BLaER1 (cell line): ENCODE measurements at regions not wholly inside any gene's neighbourhood (a gene's known extent, or its start where the extent isn't known, plus 50 kb on each side); places are given as distances from the start of the nearest gene placed in this dataset.

Experiments used
- H3K27ac ChIP-seq: shearing (Covaris generic); formaldehyde crosslinking; 2 replicates; pipeline ENCODE4 v1.8.1; 2022
- H3K27me3 ChIP-seq: shearing (Covaris generic); formaldehyde crosslinking; 2 replicates; pipeline ENCODE4 v1.8.1; 2022
- H3K36me3 ChIP-seq: shearing (Covaris generic); formaldehyde crosslinking; 2 replicates; pipeline ENCODE4 v1.8.1; 2022
- H3K4me1 ChIP-seq: shearing (Covaris generic); formaldehyde crosslinking; 2 replicates; pipeline ENCODE4 v1.8.1; 2022
- H3K4me2 ChIP-seq: shearing (Covaris generic); formaldehyde crosslinking; 2 replicates; pipeline ENCODE4 v1.8.1; 2022
- H3K4me3 ChIP-seq: shearing (Covaris generic); formaldehyde crosslinking; 2 replicates; pipeline ENCODE4 v1.8.1; 2022
- H3K9ac ChIP-seq: shearing (Covaris generic); formaldehyde crosslinking; 2 replicates; pipeline ENCODE4 v1.8.1; 2022
- H3K9me3 ChIP-seq: shearing (Covaris generic); formaldehyde crosslinking; 2 replicates; pipeline ENCODE4 v1.8.1; 2022
- H4K20me1 ChIP-seq: shearing (Covaris generic); formaldehyde crosslinking; 2 replicates; pipeline ENCODE4 v1.8.1; 2022
- Cebpa-rat ChIP-seq: shearing (Covaris generic); IDR thresholded peaks from 2 replicates; pipeline ENCODE4 v1.8.1; 2022

DNA sequence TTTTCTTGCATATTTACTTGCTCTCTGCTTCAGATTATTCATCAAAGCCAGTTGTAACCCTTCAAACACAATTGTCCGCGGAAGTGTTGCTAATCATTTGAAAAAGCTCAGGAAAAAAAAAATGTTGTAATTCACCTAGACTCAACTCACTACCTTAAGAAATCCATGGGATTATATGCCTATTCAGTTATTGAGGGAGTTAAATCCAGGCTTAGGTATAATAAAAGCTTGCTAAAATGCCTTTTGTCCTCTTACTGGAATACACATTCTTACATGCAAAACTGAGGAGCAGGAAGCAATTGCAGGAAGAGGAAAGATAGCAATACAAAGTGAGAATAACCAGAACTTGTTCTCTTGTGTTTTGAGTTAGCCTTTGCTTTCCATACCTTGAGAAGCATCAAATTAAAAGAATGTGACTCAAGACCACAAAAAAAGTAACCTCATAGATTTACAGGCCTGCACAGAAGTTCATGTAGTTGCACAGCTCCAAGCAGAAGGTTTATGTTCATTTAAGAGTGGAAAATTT is 91.4 kb upstream of the FAM241A start:
- Histone ChIP-seq H3K4me1 (no peaks in the 10 kb centered on the region), H4K20me1 (no peaks in the 10 kb centered on the region; the same call in 1 of the 2 replicates), H3K9me3 (no peaks in the 10 kb centered on the region), H3K27me3 (no peaks in the 10 kb centered on the region), H3K27ac (no peak overlapping the region), H3K9ac (no peak overlapping the region), H3K36me3 (no peaks in the 10 kb centered on the region), H3K4me3 (no peak overlapping the region), H3K4me2 (no peak overlapping the region)
- TF ChIP-seq Cebpa-rat: no peak

DNA sequence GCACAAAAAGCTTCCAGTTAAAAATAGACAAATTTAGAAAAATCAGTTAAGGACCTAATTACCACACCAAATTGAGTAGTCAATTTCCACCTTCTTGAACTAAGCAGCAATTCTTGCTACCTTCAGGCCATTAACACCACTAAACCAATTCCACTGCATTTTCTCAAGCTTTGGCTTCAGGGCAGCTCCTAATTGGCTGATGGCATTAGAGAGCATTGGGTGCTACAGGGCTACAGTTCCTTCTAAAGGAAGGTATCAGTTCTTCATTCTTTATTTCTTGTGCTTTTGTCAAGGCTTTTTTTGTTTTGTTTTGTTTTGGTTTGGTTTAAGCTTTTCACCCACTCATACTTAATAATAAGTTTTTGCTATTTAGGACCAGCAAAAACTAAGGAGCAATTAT is 90.2 kb upstream of the FAM241A start:
- TF ChIP-seq Cebpa-rat: no peak
- H3K36me3 ChIP-seq: no peaks in the 10 kb centered on the region
- H3K4me1 ChIP-seq: no peaks in the 10 kb centered on the region
- H3K9ac ChIP-seq: no peak overlapping the region
- no peaks in the 10 kb centered on the region for H3K27me3 ChIP-seq
- no peak overlapping the region for H3K4me3 ChIP-seq
- H3K9me3 ChIP-seq: no peaks in the 10 kb centered on the region
- H4K20me1 ChIP-seq: no peaks in the 10 kb centered on the region; the same call in 1 of the 2 replicates
- H3K27ac ChIP-seq: no peak overlapping the region
- no peak overlapping the region for H3K4me2 ChIP-seq

- Histone ChIP-seq H3K27ac (no peak overlapping the region), H3K9me3 (no peaks in the 10 kb centered on the region), H3K27me3 (no peaks in the 10 kb centered on the region), H3K36me3 (no peaks in the 10 kb centered on the region), H3K4me2 (no peak overlapping the region), H3K9ac (no peak overlapping the region), H3K4me3 (no peak overlapping the region), H4K20me1 (peaks cover 7% of the 10 kb centered on the region; the same call in 1 of the 2 replicates), H3K4me1 (no peaks in the 10 kb centered on the region)
- TF ChIP-seq Cebpa-rat: no peak
Observed at GRCh38 chr4:112057470-112057869, 87.8 kb upstream of the FAM241A start.

DNA sequence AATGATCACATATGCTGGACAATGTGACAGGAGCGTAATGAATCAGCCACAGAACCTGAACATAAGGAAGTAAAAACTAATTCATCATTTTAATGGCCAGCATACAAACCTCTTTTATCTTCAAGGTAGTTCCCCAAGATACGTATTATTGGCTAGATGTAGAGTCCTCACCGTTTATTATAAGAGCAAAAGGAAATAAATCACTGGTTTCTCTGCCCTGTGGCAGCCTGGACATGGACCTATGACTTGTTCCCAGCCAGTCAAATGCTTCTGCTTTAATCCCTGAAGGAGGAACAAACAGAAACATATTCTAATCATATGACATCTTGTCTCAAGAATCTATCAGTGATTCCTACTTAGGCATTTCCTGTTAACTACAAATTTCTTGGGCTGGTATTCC is 86.8 kb upstream of the FAM241A start:
- H3K9ac ChIP-seq: no peak overlapping the region
- H3K4me2 ChIP-seq: no peak overlapping the region
- no peak for TF ChIP-seq Cebpa-rat
- H4K20me1 ChIP-seq: peaks cover 7% of the 10 kb centered on the region; the same call in 1 of the 2 replicates
- no peak overlapping the region for H3K27ac ChIP-seq
- no peak overlapping the region for H3K4me3 ChIP-seq
- no peaks in the 10 kb centered on the region for H3K27me3 ChIP-seq
- H3K4me1 ChIP-seq: no peaks in the 10 kb centered on the region
- H3K9me3 ChIP-seq: no peaks in the 10 kb centered on the region
- H3K36me3 ChIP-seq: no peaks in the 10 kb centered on the region

- Histone ChIP-seq H3K27ac (no peak overlapping the region), H3K9ac (no peak overlapping the region), H3K36me3 (no peaks in the 10 kb centered on the region), H3K27me3 (no peaks in the 10 kb centered on the region), H3K4me1 (no peaks in the 10 kb centered on the region), H3K4me3 (no peak overlapping the region), H3K9me3 (no peaks in the 10 kb centered on the region), H3K4me2 (no peak overlapping the region), H4K20me1 (peaks cover 7% of the 10 kb centered on the region; the same call in 1 of the 2 replicates)
- TF ChIP-seq Cebpa-rat: no peak
Observed at GRCh38 chr4:112060212-112060611, 85.0 kb upstream of the FAM241A start.

DNA sequence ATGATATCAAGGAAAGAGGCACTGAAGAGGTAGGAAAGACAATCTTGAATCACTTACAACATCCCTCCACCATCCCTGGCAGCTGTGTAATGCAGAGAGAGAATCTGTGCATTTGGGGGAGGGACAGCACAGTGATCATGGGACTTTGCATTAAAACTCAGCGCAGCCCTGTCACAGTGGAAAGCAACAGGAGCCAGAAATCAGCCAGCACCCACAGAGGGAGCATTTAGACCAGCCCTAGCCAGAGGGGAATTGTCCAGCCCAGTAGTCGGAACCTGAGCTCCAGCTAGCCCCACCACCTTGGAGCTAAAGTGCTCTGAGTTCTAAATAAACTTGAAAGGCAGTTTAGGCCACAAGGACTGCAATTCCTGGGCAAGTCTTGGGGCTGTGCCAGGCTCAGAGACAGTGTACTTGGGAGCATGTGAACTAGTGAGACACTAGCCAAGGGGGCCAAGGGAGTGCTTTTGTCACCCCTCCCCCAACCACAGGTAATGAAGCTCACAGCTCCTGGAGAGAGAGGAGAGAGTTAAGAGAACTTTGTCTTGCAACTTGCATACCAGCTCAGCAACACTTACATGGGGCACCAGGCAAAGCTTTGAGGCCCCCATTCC is 83.9 kb upstream of the FAM241A start:
- H3K9ac ChIP-seq: no peak overlapping the region

DNA sequence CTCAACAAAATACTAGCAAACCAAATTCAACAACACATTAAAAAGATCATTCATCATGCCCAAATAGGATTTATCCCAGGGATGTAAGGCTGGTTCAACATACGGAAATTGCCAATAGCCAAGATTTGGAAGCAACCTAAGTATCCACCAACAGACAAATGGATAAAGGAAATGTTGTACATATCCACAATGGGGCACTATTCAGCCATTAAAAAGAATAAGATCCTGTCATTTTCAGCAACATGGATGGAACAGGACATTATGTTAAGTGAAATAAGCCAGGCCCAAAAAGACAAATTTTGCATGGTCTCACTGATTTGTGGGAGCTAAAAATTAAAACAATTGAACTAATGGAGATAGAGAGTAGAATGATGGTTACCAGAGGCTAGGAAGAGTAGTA is 82.0 kb upstream of the FAM241A start:
- no peak overlapping the region for H3K4me2 ChIP-seq
- H4K20me1 ChIP-seq: peaks cover 7% of the 10 kb centered on the region; the same call in 1 of the 2 replicates
- H3K9me3 ChIP-seq: no peaks in the 10 kb centered on the region
- H3K4me3 ChIP-seq: no peak overlapping the region
- H3K27me3 ChIP-seq: no peaks in the 10 kb centered on the region
- TF ChIP-seq Cebpa-rat: no peak
- H3K4me1 ChIP-seq: no peaks in the 10 kb centered on the region
- no peak overlapping the region for H3K9ac ChIP-seq
- H3K27ac ChIP-seq: no peak overlapping the region
- no peaks in the 10 kb centered on the region for H3K36me3 ChIP-seq

More for the DNA sequence above, 83.9 kb upstream of the FAM241A start:
- Histone ChIP-seq H3K36me3 (no peaks in the 10 kb centered on the region), H3K9me3 (no peaks in the 10 kb centered on the region), H3K4me2 (no peak overlapping the region), H3K27ac (no peak overlapping the region), H3K4me3 (no peak overlapping the region), H4K20me1 (peaks cover 7% of the 10 kb centered on the region; the same call in 1 of the 2 replicates), H3K4me1 (no peaks in the 10 kb centered on the region), H3K27me3 (no peaks in the 10 kb centered on the region)
- TF ChIP-seq Cebpa-rat: no peak

GRCh38 chr4:112069110-112069509 is 76.1 kb upstream of the FAM241A start:
- no peaks in the 10 kb centered on the region for H3K36me3 ChIP-seq
- TF ChIP-seq Cebpa-rat: no peak
- H3K9me3 ChIP-seq: peaks cover 8% of the 10 kb centered on the region
- H3K4me3 ChIP-seq: no peak overlapping the region
- no peaks in the 10 kb centered on the region for H3K27me3 ChIP-seq
- no peaks in the 10 kb centered on the region; the same call in 1 of the 2 replicates for H4K20me1 ChIP-seq
- H3K9ac ChIP-seq: no peak overlapping the region
- no peaks in the 10 kb centered on the region for H3K4me1 ChIP-seq
- H3K4me2 ChIP-seq: no peak overlapping the region
- H3K27ac ChIP-seq: no peak overlapping the region

DNA sequence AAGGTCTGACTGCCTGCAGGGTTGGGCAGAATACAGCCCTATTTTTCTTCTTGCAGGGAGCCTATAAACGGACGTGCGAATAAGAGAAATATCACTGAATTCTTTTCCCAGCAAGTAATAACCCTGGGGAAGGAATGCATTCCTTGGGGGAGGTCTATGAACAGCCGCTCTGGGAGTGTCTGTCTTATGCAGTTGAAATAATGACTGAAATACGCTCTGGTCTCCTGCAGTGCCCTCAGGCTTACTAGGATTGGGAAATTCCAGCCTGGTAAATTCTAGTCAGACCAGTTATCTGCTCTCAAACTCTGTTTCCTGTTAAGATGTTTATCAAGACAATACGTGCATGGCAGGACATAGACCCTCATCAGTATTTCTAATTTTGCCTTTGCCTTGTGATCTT is 72.1 kb upstream of the FAM241A start:
- no peak overlapping the region for H3K4me3 ChIP-seq
- H3K27ac ChIP-seq: no peak overlapping the region
- no peak for TF ChIP-seq Cebpa-rat
- H3K36me3 ChIP-seq: no peaks in the 10 kb centered on the region
- no peak overlapping the region for H3K9ac ChIP-seq
- peaks cover 8% of the 10 kb centered on the region for H3K9me3 ChIP-seq
- no peaks in the 10 kb centered on the region for H3K27me3 ChIP-seq
- no peak overlapping the region for H3K4me2 ChIP-seq
- no peaks in the 10 kb centered on the region for H4K20me1 ChIP-seq
- no peaks in the 10 kb centered on the region for H3K4me1 ChIP-seq

GRCh38 chr4:112075129-112075753 is 70.0 kb upstream of the FAM241A start:
- no peaks in the 10 kb centered on the region for H3K36me3 ChIP-seq
- H3K4me2 ChIP-seq: no peak overlapping the region
- no peak overlapping the region for H3K4me3 ChIP-seq
- TF ChIP-seq Cebpa-rat: no peak
- no peaks in the 10 kb centered on the region for H3K4me1 ChIP-seq
- H4K20me1 ChIP-seq: no peaks in the 10 kb centered on the region
- H3K9me3 ChIP-seq: peaks cover 8% of the 10 kb centered on the region
- no peaks in the 10 kb centered on the region for H3K27me3 ChIP-seq
- H3K27ac ChIP-seq: no peak overlapping the region
- H3K9ac ChIP-seq: no peak overlapping the region
